Dedifferentiated amniotic fluid mesenchymal stem cell (primary cell): ENCODE measurements at regions not wholly inside any gene's neighbourhood (a gene's known extent, or its start where the extent isn't known, plus 50 kb on each side); places are given as distances from the start of the nearest gene placed in this dataset.
A peak's percentile ranks its signal among the peaks of the same experiment; 100 is the strongest.
"Not testable (repeated sequence)": the region's sequence is repeated elsewhere in the genome, so short reads cannot be mapped to it uniquely, and the experiment has no call there.

Experiments
- DNase-seq: peaks from one replicate; pipeline ENCODE4 v3.0.0-alpha.2; 2016; ENCODE audit errors: extremely low spot score

DNA sequence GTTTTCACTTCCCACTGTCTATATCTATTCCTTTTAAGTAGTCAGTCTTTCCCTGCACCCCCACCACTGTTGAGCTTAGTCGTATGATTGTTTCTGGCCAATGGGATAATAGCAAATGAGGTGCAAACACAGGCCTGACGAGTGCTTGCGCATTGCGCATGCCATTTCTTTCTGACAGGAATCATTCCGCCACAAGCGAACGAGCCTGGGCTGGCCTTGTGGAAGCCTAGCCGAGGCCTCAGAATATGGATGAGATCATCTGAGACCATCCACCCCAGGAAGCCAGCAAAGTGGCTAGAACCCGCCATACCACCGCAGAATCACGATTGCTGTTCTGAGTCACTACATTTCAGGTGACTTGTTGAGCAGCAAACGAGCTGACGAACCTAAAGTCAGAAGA, 52.2 kb upstream of the PRL start:
- no peak for DNase-seq

DNA sequence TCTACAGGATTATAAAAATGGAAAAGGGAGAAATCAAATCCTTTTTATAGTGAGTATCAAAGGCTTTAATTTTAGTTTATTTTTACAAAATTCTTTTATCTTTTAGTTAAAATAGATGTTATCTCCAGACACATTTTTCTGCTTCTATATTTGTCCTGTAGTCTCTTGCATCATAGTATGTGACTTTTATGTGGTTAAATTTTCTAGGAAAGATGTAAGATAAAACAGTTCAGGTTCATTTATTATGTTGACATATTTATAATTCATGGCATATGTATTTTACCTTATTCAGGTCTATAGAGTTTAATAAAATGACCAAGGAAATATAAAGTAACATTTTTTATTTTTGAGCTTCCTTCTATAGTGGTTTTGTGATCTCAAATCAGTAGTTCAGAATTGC, 52.7 kb upstream of the PRL start:
- DNase-seq: no peak

DNA sequence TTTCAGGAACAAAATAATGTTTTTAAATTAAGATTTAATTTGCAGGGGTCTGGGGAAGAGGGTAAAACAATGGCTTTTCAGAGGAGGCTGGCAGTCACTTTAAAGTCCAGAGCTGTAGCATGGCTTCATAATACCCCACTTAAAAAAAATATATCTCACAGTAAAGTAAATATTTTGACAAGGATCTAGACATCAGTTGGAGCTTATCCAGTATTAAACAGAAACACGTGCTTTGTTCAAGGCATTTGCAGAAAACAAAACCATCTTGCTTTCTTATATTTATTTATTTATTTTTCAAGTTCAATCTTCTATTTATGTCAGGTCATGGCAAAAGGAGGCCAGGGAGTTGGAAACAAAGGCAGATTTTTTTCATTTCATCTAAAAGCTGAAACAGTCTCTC, 53.3 kb upstream of the PRL start:
- DNase-seq: no peak

DNA sequence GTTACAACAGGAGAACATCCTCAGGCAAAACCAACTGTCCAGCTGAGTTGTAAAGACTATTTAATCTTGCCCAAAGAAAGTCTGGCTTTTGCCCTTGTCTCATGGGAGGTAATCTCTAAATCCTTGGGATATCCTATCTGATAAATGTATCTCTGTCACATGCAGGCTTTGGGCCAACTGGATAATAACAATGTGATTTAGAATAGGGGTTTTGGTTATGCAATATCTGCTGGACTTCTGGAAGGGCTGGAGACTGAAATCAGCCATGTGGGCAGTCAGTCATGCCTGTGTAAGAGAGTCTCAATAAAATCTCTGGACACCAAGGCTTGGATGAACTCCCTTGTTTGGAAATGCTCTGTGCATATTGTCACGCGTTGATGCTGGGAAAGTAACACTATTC, 56.3 kb upstream of the PRL start:
- DNase-seq: no peak

DNA sequence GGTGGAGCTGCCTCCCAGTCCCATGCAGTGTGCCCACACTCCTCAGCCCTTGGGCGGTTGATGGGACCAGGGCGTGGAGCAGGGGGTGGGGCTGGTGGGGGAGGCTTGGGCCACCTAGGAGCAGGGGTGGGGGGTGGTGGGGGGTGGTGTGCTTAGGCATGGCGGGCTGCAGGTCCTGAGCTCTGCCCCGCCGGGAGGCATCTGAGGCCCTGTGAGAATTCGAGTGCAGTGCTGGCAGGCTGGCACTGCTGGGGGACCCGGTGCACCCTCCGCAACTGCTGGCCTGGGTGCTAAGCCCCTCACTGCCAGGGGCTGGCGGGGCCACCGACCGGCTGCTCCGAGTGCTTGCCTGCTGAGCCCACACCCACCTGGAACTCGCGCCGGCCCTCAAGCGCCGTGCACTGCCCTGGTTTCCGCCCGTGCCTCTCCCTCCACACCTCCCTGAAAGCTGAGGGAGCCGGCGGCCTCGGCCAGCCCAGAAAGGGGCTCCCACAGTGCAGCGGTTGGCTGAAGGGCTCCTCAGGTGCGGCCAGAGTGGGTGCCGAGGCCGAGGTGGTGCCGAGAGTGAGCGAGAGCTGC, 59.6 kb upstream of the PRL start:
- no peak for DNase-seq

DNA sequence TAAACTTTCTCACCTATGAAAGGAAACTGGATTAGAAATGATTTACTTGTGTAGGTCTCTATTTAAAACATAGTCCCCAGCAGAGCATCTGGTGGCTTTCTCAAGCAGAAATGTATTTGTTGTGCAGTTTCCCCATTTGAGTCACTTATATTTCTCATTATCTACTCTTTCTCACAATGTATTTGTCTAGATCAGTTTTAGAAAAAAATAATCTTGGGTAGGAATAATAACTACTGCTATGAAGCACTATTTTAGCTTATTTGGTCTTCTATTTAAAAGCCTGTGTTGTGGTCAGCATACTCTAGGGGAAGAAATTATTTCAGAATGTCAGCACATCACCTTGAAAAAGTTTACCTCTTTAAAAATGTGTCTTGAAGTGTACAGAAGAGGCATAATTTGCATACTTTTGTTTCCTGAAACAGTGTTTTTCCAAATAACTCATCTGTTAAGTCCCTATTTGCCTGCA, 60.9 kb upstream of the PRL start:
- DNase-seq: no peak

DNA sequence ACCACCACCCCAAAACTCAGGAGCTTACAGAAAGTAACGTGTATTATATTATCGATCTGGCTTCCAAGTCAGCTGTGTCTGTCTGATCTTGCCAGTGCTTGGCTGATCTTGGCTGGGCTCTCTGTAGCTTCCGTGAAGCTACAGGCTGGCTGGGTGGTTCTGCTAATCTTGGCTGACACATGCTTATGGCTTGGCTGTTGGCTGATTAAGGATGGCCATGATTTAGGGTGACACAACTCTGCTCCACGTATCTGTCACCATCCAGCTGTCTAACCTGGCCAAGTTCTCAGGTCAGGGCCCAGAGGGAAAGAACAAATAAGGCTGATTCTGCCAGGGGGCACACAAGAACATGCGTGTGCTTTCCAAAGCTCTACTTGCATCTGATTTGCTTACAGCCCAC, 64.7 kb upstream of the PRL start:
- no peak for DNase-seq

DNA sequence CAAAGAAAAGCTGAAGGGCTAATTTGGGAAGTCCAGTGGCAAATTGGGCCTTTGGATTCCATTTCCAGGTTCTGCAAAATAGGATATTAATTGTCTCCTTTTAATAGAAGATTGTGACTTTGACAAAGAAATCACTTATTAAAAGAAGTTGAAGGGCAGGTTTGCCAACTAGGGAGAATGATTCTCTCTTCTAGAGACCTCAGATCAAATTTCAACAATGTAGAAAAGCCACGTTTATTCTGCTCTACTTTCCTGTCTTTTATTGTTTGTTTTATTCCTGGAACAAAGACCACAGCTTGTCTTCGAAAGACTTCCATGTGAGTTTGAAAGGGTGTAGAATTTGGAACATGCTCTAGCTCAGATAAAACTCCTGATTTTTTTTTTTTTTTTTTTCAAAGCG, 65.5 kb upstream of the PRL start:
- no peak for DNase-seq

DNA sequence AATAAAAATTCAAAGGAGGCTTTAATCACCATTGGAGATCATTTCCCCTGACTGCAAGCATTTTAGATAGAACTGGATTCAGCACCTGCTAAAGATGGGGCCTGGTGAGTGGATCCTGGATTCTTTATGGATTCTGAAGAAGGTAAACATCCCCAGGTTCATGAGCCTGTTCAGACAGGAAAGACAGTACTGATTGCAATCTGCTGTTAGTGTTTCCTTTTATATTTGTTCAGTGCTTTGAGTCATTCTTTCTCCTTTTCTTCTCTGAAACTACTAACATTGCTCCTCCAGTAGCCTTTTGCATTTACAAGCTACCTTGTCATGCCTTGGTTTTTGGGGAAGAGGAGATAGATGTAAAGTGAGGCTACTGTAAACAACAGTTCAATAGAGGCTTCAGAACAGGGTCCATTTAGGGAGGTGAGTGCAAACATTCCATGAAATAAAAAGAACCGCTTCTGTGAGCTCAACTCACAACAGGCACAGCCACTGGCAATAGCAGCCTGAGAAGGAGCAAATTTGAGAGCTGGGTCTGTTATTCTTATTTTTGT, 66.4 kb upstream of the PRL start:
- DNase-seq: no peak

DNA sequence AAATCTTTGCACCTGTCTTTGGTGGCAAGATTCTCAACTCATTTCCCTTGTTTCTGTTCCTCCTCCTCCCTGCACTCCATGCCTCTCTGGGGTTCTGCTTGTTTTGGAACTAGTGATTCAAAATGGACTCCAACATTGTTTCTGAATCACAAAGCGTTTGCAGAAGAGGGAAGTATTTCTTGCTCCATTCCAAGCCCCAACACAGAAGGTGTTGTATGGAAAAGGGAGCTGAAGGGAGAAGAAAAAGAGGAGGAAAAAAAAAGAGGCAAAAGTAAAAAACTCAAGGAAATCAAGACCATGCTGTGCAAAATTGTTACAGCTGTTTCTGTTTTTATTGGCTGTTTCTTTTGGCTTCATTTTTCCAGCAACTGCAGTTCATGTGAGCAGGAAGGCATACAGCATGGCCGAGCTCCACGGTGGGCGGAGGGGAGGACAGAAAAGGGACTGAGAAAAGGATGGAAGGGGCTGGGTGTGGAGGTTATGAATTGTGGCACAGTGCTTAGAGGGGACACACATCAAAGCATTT, 66.9 kb upstream of the PRL start:
- DNase-seq: no peak

DNA sequence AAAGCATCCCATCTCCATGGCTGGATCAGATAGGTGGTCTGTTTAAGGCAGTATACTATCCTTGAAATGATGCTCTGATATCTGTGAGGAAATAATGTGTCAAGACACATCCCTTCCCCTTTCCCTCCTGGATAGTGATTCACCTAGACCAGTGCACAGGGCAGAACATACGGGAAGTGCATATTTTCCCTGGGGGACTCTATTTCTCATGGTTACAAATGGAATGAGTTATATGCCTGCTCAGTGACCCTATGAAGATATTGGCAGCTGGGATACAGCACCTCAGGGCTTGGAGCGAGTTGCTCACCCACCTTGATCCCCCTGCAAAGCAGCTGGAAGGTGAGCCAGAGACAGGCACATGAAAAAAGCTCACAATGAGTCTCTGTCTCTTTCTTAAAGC, 67.5 kb upstream of the PRL start:
- DNase-seq: no peak

DNA sequence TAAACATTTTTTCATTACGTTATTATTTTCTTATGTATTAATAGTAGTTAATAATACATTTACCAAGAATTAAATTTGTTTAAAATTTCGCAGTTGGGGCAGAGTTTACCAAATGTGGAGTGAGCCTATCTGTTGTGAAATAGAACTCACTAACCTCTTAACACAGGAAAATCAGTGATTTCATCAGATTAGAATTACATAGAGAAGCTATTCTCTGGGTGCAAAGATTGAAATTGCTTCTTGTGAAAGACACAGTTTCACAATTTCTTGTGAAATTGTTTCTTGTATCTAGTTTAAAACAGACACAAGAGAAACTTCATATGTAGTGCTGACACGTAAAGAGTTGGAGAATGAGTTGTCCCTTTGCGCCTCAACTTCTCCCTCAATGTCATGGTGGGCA, 69.4 kb upstream of the PRL start:
- no peak for DNase-seq

DNA sequence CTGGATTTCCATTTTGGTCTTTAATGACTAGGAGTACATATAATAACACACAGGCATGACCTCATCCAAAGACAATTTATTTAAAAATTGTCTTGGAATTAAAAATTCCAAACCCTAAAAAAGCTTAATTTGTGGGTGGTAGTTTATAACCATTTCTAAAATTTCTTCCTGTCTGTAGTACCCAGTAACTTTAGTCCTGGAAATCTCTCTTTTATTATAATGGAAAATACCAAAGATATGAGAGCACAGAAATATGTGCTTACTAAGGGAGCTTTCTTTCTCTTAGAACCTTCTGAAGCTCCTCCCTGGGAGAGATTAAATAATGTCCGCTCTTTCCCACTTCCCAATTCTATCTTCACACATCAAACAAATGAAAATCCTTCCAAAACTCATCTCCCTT, 70.5 kb upstream of the PRL start:
- DNase-seq: peak; percentile 47

DNA sequence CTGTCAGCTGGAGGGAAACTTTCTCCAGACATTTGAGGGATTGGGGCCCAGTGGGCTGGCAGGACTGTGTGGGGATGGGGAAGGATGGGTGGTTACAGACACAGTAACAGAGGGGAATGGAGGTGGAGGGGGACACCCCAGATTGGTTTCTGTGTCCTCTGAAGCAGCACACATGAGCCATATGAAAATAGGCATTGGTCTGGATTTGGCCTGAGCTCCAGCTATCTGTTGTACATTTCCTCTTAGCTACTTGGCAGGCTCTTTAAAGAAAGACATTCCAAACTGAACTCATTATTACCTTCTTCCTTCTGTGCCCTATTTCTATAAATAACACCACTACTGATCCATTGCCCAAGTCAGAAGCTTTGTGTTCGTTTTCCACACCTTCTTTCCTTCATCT, 72.0 kb upstream of the PRL start:
- DNase-seq: no peak

DNA sequence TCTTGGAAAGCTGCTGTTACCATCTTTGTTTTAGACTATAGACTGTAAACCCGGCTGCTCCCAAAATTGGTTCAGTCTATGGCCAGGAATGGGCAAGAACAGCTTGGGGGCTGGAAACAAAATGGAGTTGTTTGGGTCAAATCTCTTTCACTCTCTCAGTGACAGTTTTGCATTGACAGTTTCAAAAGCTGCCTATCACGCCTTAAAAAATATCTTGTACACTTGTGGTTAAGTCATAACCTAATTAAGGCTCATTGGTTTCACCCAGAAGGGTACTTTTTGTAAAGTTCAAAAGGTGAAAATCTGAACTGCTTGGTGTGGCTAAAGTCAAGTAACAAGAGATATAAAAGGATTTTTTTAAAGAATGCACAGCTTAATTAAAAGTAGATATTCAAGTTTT, 76.1 kb upstream of the PRL start:
- no peak for DNase-seq

DNA sequence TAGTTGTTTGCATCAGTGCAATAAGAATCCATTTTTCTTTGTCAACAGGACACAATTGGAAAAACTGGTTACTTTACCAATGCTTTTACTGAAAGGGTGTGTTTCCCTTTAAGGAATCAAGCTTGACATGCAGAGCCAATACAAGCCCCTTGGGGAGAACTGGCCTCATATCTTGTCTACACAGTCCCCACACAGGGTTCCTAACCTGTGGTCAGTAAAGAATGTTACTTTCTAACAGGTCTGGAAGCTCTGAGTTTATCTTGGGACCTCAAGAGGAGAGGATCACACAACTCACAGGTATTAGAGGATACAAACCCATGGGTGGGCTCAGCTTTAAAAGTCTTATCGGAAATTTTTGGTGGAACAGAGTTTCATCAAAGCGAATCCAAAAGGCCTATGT, 78.1 kb upstream of the PRL start:
- DNase-seq: not testable (repeated sequence)

DNA sequence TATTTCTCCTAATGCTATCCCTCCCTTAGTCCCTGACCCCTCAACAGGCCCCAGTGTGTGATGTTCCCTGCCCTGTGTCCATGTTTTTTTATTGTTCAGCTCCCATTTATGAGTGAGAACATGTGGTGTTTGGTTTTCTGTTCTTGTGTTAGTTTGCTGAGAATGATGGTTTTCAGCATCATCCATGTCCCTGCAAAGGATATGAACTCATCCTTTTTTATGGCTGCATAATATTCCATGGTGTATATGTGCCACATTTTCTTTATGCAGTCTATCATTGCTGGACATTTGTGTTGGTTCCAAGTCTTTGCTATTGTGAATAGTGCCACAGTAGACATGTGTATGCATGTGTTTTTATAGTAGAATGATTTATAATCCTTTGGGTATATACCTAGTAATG, 79.5 kb upstream of the PRL start:
- DNase-seq: not testable (repeated sequence)

DNA sequence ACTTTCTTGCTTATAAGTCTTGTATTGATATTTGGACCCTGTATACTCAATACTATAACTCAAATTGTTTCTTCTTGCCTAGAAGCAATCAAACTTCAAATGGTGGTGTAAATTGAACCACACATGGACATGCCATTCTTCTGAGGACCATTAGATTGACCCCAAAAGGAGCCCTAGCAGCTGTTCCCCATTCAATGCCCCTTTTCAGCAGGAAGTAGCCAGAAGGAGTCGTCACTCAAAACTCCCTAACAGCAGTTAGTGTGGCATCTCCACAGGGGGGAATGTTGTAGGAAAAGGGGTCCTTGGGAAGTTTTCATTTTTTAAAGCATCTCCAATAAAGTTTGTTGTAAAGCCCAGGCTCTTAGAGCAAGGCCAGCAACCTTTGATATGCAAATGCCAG, 81.7 kb upstream of the PRL start:
- DNase-seq: not testable (repeated sequence)

DNA sequence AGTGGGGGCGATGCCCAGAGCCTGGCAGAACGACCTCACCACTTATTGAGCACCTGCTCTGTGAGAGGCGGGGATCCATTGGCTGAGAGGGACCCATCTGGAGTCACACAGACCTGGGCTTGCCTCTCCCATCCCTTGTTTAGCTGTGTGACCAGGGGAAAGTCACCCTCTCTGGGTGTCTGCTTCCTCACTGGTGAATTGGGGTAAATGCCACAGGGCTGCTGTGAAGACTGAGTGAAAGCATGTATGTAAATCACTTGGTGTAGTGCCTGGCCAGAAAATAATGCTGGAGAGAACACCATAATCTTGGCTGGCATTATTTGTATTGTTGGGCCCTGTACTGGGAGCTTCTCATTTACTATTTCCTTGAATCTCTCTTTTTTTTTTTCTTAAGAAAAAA, 83.4 kb upstream of the PRL start:
- DNase-seq: no peak

DNA sequence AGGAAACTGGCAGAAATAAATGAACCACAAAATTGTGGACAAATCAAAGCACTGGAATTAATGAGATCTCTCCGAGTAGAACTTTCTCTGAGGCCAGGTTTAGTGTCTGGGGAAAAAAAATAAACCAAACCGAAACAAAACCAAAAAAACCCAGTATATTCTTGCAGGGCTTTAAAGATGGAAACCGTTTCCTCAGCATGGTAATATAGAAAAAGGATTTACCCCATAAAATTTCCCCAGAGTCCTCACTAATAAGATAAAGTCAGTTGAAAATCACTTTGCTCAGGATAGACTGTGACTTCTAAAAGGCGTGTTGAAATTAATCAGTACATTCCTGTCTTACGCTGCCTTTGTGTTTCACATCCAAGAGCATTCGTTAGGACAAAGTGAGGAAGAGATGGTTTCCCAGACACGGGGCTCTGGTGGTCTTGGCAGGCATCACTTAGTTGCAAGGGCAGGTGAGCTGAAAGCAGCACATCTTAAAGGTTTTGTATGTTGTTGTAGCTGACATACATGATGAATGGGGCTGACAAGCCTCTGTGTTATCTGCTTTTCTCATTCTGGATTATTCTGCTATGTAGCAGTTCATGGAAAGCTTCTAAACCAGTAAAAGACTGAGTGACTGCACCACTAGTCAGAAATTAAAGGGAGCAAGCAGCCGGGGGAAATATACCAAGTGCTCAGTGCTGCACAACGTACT, 85.2 kb upstream of the PRL start:
- DNase-seq: no peak

DNA sequence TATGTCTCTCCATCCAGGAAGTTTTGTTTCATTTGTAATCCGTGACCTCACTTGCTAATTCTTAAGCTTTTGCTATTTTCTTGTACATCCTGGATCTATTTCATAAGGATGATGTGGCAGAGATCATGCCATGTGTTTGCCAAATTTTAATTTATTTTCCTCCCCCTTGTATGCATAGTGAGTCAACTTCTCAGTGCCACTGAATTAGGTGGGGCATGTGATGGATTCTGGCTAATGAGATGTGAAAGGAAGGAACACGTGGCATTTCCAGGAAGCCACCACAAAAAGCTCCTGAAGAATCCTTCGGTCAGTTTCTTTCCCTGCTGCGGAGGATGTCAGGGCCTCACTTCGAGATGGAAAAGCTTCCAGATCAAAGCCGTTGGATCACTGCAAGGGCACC, 86.2 kb upstream of the PRL start:
- DNase-seq: no peak

DNA sequence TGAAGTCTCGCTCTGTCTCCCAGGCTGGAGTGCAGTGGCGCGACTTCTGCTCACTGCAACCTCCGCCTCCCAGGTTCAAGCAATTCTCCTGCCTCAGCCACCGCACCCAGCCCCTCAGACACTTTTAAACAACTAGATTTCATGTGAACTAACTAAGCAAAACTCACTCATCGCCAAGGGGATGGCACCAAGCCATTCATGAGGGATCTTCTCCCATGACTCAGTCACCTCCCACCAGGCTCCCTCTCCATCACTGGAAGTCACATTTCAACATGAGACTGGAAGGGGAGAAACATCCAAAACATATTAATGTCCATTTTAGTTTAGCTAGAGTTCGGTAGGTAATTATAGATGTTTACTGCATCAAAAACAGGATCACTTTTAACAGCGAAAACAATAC, 95.9 kb upstream of the PRL start:
- no peak for DNase-seq

DNA sequence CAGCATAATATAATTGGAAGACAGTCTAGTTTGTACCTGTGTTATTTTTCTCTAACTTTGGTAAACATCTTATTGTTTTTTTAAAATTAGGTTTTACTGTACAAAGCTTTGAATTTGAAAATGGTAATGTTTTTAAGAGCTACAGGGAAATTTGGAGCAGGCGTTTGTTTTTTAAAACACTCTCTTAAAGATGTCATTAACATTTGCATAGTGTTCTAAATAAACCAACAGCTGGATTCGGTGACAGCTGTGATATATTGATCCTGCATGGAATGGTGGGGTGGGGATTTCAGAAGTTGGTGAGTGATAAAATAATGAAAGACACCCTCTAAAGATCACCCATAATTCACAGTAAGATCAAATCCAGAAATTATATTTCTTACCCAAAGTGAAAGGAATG, 97.9 kb upstream of the PRL start:
- DNase-seq: no peak

DNA sequence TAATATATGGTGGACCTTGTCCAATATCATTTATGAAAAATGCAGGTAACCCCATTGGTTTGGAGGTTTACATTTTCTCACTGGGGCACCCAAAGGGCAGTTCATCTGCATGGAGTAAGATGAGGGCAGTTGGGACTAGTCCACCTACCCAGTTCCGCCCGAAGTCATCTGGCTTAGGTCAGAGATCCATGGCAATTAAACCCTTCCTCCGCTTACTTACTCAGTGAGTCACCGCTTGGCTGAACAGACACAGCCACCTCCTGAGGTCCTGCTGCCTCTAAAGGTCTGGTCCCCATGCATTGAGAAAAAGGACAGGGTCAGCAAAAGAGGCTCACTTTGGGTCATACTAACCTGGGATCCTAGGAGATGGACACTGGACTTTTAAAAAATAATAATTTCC, 102.9 kb upstream of the PRL start:
- no peak for DNase-seq
